Trophoblast cell (in vitro differentiated cells and primary cell): ENCODE measurements at regions not wholly inside any gene's neighbourhood (a gene's known extent, or its start where the extent isn't known, plus 50 kb on each side); places are given as distances from the start of the nearest gene placed in this dataset.

ENCODE experiments used
- DNase-seq, 2 donors: peaks; one replicate each; pipeline ENCODE4 v3.0.0-alpha.2; 2016
- H2AFZ ChIP-seq: 2 replicates; pipeline ENCODE4 v1.6.1; 2013; ENCODE audit warnings: low read length, moderate library complexity, mild to moderate bottlenecking; ENCODE audit not compliant: insufficient read depth, poor library complexity
- H2AK5ac ChIP-seq: 2 replicates; pipeline ENCODE4 v1.6.1; 2013; ENCODE audit warnings: mild to moderate bottlenecking, low read length
- H2BK120ac ChIP-seq: 2 replicates; pipeline ENCODE4 v1.6.1; 2013; ENCODE audit warnings: low read length, mild to moderate bottlenecking, moderate library complexity; ENCODE audit not compliant: insufficient read depth, poor library complexity
- H2BK12ac ChIP-seq: 2 replicates; pipeline ENCODE4 v1.6.1; 2013; ENCODE audit warnings: mild to moderate bottlenecking, low read length, moderate library complexity
- H2BK5ac ChIP-seq: 2 replicates; pipeline ENCODE4 v1.6.1; 2013; ENCODE audit warnings: low read length, low read depth, moderate library complexity, mild to moderate bottlenecking; ENCODE audit not compliant: poor library complexity
- H3K14ac ChIP-seq: 2 replicates; pipeline ENCODE4 v1.6.1; 2013; ENCODE audit warnings: mild to moderate bottlenecking, low read length
- H3K18ac ChIP-seq: 2 replicates; pipeline ENCODE4 v1.6.1; 2013; ENCODE audit warnings: mild to moderate bottlenecking, low read length
- H3K23ac ChIP-seq: 2 replicates; pipeline ENCODE4 v1.6.1; 2013; ENCODE audit warnings: low read length
- H3K27ac ChIP-seq: 2 replicates; pipeline ENCODE4 v1.5.1; 2013; ENCODE audit warnings: low read depth, mild to moderate bottlenecking, inconsistent platforms, low read length, moderate library complexity
- H3K27me3 ChIP-seq: 2 replicates; pipeline ENCODE4 v1.6.1; 2013; ENCODE audit warnings: inconsistent platforms, mild to moderate bottlenecking, low read length, moderate library complexity; ENCODE audit not compliant: insufficient read depth
- H3K36me3 ChIP-seq, 2 experiments: 1 replicate in 1 of 2; 2 replicates in 1 of 2; pipeline ENCODE4 v1.6.1; 2013; ENCODE audit warnings: low read length in 2 of 2, mild to moderate bottlenecking in 2 of 2, moderate library complexity in 1 of 2; ENCODE audit not compliant: insufficient read depth in 2 of 2, control insufficient read depth in 1 of 2
- H3K4ac ChIP-seq: 2 replicates; pipeline ENCODE4 v1.6.1; 2013; ENCODE audit warnings: low read depth, mild to moderate bottlenecking, low read length, moderate library complexity
- H3K4me1 ChIP-seq, 2 experiments: 1 replicate in 1 of 2; 2 replicates in 1 of 2; pipeline ENCODE4 v1.6.1; 2013; ENCODE audit warnings: low read length in 2 of 2, mild to moderate bottlenecking in 2 of 2, moderate library complexity in 1 of 2; ENCODE audit not compliant: insufficient read depth in 2 of 2, control insufficient read depth in 1 of 2
- H3K4me2 ChIP-seq: 2 replicates; pipeline ENCODE4 v1.6.1; 2013; ENCODE audit warnings: inconsistent platforms, mild to moderate bottlenecking, low read length, moderate library complexity
- H3K4me3 ChIP-seq: 2 replicates; pipeline ENCODE4 v1.5.1; 2013; ENCODE audit warnings: mild to moderate bottlenecking, low read depth, low read length, inconsistent platforms
- H3K79me1 ChIP-seq: one replicate; pipeline ENCODE4 v1.6.1; 2013; ENCODE audit warnings: low read length
- H3K79me2 ChIP-seq: 2 replicates; pipeline ENCODE4 v1.6.1; 2013; ENCODE audit warnings: low read length, mild to moderate bottlenecking; ENCODE audit not compliant: control insufficient read depth, insufficient read depth, poor library complexity
- H3K9ac ChIP-seq: 2 replicates; pipeline ENCODE4 v1.6.1; 2013; ENCODE audit warnings: mild to moderate bottlenecking, low read length
- H3K9me3 ChIP-seq: 2 replicates; pipeline ENCODE4 v1.6.1; 2013; ENCODE audit warnings: low read depth, mild to moderate bottlenecking, control low read depth, inconsistent platforms, low read length; ENCODE audit not compliant: insufficient read depth
- H4K12ac ChIP-seq: 2 replicates; pipeline ENCODE4 v1.6.1; 2013; ENCODE audit warnings: low read depth, mild to moderate bottlenecking, low read length, moderate library complexity
- H4K8ac ChIP-seq: 2 replicates; pipeline ENCODE4 v1.6.1; 2013; ENCODE audit warnings: low read depth, mild to moderate bottlenecking, low read length, moderate library complexity
- H4K91ac ChIP-seq: one replicate; pipeline ENCODE4 v1.6.1; 2013; ENCODE audit warnings: low read depth, mild to moderate bottlenecking, low read length, moderate library complexity
- WGBS: extraction: QIAGEN DNeasy Blood & Tissue Kit; methylation state at CpG from one replicate; pipeline ENCODE4 v1.1.7; 2013; ENCODE audit warnings: missing lambda C conversion rate; ENCODE audit not compliant: insufficient read length, insufficient coverage; ENCODE audit errors: extremely low coverage; 5-methylcytosine and 5-hydroxymethylcytosine counted together

DNA sequence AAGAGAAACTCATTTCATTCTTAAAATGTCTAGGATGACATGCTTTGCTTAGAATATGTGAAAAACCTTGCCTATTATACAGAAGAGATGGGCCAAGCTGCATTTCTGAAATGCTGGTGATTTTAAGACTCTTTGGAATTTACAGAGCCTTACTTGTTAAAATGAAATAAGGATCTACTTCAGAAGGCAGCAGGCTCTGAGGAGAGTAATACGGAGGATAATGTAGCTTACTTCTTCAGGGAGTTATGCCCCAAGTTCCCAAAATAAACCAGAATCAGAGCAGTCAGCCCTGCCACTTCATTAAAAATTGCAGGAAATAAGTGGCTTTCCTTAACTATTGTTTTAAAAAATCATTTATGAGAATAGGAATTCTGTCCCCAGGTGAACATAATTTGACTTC lies 1000.3 kb upstream of the RAG2 start:
- no peaks in the 10 kb centered on the region for H3K9me3 ChIP-seq
- peak in 1 of 2 donors; percentile 41 for DNase-seq
- H3K4ac ChIP-seq, result no peak overlapping the region
- H4K91ac ChIP-seq, result no peak overlapping the region
- H3K27me3 ChIP-seq, result no peaks in the 10 kb centered on the region
- no peak overlapping the region for H3K18ac ChIP-seq
- no peak overlapping the region for H4K12ac ChIP-seq
- H2BK5ac ChIP-seq, result no peak overlapping the region
- no peaks in the 10 kb centered on the region for H3K4me1 ChIP-seq
- no peak overlapping the region for H3K4me2 ChIP-seq
- H3K4me3 ChIP-seq, result no peak overlapping the region
- no CpG with 5 or more reads among the region's 1 CpG for WGBS
- no peaks in the 10 kb centered on the region for H3K36me3 ChIP-seq
- no peak overlapping the region for H3K27ac ChIP-seq
- H2BK12ac ChIP-seq, result no peak overlapping the region
- H3K79me1 ChIP-seq, result no peaks in the 10 kb centered on the region
- H3K23ac ChIP-seq, result no peak overlapping the region
- H2AFZ ChIP-seq, result no peak overlapping the region
- H3K9ac ChIP-seq, result no peak overlapping the region
- no peak overlapping the region for H2AK5ac ChIP-seq
- no peaks in the 10 kb centered on the region for H3K79me2 ChIP-seq
- H4K8ac ChIP-seq, result no peak overlapping the region
- H3K14ac ChIP-seq, result no peak overlapping the region
- no peak overlapping the region for H2BK120ac ChIP-seq

DNA sequence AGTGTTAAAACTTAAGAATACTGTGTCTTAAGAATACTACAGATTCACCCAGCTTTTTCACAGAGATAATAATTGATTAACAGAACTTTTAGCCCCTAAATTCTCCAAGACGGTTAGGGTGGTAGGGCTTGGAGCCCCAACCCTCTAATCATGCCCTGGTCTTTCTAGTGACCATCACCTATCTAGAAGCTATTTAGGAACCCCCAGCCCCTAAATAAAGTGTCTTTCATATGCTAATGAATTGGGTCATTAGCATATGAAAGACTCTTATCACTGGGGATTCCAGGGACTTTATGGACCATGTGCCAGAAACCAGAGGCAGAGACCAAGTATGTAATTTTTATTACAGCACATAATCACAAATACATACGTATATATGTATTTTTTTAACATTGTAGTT lies 999.7 kb upstream of the RAG2 start:
- no peak overlapping the region for H3K4me2 ChIP-seq
- no peak overlapping the region for H3K23ac ChIP-seq
- no peaks in the 10 kb centered on the region for H3K27me3 ChIP-seq
- H3K18ac ChIP-seq, result no peak overlapping the region
- no peaks in the 10 kb centered on the region for H3K4me1 ChIP-seq
- H3K36me3 ChIP-seq, result no peaks in the 10 kb centered on the region
- no peaks in the 10 kb centered on the region for H3K79me1 ChIP-seq
- no peak overlapping the region for H4K12ac ChIP-seq
- H4K8ac ChIP-seq, result no peak overlapping the region
- DNase-seq, result no peak
- H3K9me3 ChIP-seq, result no peaks in the 10 kb centered on the region
- no peak overlapping the region for H2BK120ac ChIP-seq
- no peak overlapping the region for H2AK5ac ChIP-seq
- no peak overlapping the region for H4K91ac ChIP-seq
- H3K27ac ChIP-seq, result no peak overlapping the region
- no peak overlapping the region for H3K9ac ChIP-seq
- no peak overlapping the region for H2AFZ ChIP-seq
- H3K4ac ChIP-seq, result no peak overlapping the region
- H2BK12ac ChIP-seq, result no peak overlapping the region
- WGBS, result no CpG with 5 or more reads among the region's 2 CpGs
- no peak overlapping the region for H3K4me3 ChIP-seq
- no peak overlapping the region for H3K14ac ChIP-seq
- no peaks in the 10 kb centered on the region for H3K79me2 ChIP-seq
- H2BK5ac ChIP-seq, result no peak overlapping the region

DNA sequence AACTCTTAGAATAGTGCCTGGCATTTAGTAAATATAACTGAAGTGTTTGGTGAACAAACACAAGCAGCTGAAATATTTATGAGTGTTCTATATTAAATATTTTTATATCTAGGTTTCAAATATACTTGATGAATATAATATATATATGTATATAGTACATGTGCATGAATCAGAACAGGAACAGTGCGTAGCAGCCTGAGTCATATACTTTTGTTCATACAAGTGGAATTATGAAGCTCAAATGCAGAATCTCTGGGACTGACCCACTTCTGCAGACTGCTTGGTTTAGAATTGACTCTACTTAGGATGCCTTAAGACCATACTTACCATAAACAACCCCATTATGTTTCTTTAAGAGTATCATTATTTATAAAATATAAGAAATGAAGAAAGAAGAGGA lies 997.8 kb upstream of the RAG2 start:
- H3K4me1 ChIP-seq, result no peaks in the 10 kb centered on the region
- H4K12ac ChIP-seq, result no peak overlapping the region
- no peak overlapping the region for H3K4me3 ChIP-seq
- WGBS, result no CpG with 5 or more reads among the region's 1 CpG
- H4K91ac ChIP-seq, result no peak overlapping the region
- no peaks in the 10 kb centered on the region for H3K9me3 ChIP-seq
- H3K27ac ChIP-seq, result no peak overlapping the region
- H3K4ac ChIP-seq, result no peak overlapping the region
- H2BK5ac ChIP-seq, result no peak overlapping the region
- H3K27me3 ChIP-seq, result no peaks in the 10 kb centered on the region
- H4K8ac ChIP-seq, result no peak overlapping the region
- no peak overlapping the region for H2BK12ac ChIP-seq
- no peak overlapping the region for H3K18ac ChIP-seq
- no peak overlapping the region for H2AFZ ChIP-seq
- no peak overlapping the region for H3K4me2 ChIP-seq
- H2BK120ac ChIP-seq, result no peak overlapping the region
- no peak overlapping the region for H3K23ac ChIP-seq
- no peaks in the 10 kb centered on the region for H3K79me2 ChIP-seq
- no peaks in the 10 kb centered on the region for H3K36me3 ChIP-seq
- no peak overlapping the region for H3K14ac ChIP-seq
- H2AK5ac ChIP-seq, result no peak overlapping the region
- H3K79me1 ChIP-seq, result no peaks in the 10 kb centered on the region
- H3K9ac ChIP-seq, result no peak overlapping the region
- no peak for DNase-seq

DNA sequence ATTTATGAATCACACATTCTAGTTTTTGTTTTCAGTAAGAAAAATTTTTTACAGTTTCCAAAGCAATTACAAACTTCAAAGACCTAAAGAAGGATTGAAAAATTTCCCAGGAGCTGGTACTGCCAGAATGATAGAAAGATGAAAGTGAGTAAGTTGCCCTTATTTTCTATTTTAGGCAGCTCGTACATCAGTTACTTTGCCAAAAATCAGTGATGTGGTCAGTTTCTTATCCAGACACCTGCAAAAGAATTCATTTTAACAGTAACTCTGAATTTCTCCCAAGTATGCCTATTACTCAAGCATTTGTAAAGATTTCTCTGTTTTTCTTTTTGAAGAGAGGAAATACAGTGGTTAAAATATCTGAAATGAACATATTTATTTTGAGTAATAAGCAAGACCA lies 976.3 kb upstream of the RAG2 start:
- Histone ChIP-seq H3K4me3 (no peak overlapping the region), H2AFZ (no peak overlapping the region), H3K23ac (no peak overlapping the region), H2BK12ac (no peak overlapping the region), H3K9me3 (no peaks in the 10 kb centered on the region), H3K4me1 (no peaks in the 10 kb centered on the region), H2AK5ac (no peak overlapping the region), H4K91ac (no peak overlapping the region), H4K12ac (no peak overlapping the region), H3K4me2 (no peak overlapping the region), H3K9ac (no peak overlapping the region), H3K27me3 (no peaks in the 10 kb centered on the region), H3K14ac (no peak overlapping the region), H3K79me2 (no peaks in the 10 kb centered on the region), H3K18ac (no peak overlapping the region), H2BK5ac (no peak overlapping the region), H3K36me3 (no peaks in the 10 kb centered on the region), H3K79me1 (no peaks in the 10 kb centered on the region), H4K8ac (no peak overlapping the region), H2BK120ac (no peak overlapping the region), H3K27ac (no peak overlapping the region), H3K4ac (no peak overlapping the region)
- no CpG with 5 or more reads among the region's 1 CpG for WGBS
- no peak for DNase-seq
